Muscle of arm (tissue), 1 donor: ENCODE measurements at regions not wholly inside any gene's neighbourhood (a gene's known extent, or its start where the extent isn't known, plus 50 kb on each side); places are given as distances from the start of the nearest gene placed in this dataset.

Experiments
- DNase-seq: peaks from one replicate; pipeline ENCODE4 v3.0.0-alpha.2; 2013

DNA sequence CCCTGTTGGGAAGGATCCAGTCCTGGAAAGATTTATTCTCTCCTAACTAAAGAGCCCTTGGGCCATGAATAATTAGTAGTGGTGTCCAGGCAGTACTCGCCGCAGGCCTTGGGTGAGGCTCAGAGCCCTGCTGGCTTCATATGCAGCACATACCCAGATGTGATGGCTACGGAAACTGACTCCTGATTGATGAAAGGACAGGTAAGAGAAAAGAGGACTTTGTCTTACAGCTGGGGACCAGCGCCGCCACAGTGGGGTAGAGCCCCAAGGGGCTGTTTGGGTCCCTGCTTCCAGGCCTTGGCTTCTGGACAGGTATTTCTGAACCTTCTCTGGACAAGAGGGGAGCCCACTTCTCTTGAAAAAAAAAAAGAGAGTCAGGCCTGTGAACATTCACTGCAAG lies 1680.8 kb downstream of the EFNB2 start:
- DNase-seq = no peak

DNA sequence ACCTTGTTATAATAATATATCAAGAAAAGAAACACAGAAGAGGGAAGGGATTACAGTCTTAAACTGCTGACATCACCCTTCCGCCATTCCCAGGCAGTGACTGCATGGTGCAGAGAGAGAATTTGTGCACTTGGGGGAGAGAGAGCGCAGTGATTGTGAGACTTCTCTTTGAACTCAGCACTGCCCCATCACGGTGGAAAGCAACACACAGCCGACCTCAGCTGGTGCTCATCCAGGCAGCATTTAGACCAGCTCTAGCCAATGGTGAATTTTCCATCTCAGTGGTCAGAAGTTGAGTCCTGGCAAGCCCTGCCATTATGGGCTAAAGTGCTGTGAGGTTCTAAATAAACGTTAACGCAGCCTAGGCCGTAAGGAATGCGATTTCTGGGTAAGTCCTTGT lies 1681.5 kb downstream of the EFNB2 start:
- DNase-seq = no peak

DNA sequence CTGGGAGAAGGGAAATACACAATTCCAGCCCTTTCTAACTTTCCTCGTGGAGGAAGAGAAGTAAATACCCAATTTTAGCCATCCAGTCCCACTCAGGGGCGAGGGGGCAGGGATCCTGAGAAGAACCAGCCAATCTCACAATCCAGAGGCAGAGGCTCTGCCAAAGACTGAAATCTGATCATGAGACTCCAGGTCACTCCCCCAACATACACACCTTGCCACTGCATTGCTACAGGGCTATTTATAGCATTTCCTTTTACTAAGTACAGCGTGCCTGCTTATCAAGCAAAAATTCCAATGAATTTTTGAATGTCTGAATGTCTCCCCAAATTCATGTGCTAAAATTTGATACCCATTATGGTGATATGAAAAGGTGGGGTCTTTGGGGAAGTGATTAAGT lies 1687.5 kb downstream of the EFNB2 start:
- DNase-seq = no peak

DNA sequence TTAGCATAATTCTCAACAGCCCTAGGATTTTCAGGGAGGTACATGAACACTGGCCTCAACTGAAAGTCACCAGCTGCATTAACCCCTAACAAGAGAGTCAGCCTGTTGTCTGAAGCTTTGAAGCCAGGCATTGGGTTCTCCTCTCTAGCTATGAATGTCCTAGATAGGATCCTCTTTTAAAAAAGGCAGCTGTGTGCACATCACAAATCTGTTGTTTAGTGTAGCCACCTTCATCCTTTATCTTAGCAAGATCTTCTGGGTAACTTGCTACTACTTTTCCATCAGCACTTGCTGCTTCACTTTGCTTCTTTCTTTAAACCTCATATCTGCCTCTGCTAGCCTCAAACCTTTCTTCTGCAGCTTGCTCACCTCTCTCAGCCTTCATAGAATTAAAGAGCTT lies 1692.1 kb downstream of the EFNB2 start:
- no peak for DNase-seq

DNA sequence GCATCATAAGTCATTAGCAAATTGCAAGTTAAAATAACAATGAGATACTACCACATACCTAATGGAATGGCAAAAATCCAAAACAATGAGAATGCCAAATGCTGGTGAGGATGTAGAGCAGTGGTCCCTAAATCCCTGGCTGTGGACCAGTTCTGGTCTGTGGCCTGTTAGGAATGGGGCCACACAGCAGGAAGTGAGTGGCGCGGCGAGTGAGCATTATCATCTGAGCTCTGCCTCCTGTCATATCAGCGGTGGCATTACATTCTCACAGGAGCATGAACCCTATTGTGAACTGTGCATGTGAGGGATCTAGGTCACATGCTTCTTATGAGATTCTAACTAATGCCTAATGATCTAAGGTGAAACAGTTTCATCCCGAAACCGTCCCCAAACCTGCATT lies 1694.4 kb downstream of the EFNB2 start:
- DNase-seq = no peak

DNA sequence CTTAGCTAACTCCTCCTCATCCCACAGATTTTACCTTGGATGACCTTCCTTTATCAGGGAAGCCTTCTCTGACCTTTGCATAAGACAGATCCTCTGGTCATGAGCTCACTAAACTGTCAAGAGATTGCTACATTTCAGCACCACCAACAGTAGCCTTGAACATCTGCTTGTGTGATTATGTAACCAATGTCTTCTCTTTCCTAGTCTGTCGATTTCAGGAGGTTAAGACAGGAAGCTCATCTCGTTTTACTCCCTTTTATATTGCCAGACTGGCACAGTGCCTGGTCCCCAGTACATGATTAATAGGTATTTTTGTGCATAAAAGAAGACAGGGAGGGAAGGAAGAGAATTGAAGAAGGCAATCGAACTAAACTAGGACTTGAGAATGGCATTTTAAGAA lies 1697.7 kb downstream of the EFNB2 start:
- no peak for DNase-seq

DNA sequence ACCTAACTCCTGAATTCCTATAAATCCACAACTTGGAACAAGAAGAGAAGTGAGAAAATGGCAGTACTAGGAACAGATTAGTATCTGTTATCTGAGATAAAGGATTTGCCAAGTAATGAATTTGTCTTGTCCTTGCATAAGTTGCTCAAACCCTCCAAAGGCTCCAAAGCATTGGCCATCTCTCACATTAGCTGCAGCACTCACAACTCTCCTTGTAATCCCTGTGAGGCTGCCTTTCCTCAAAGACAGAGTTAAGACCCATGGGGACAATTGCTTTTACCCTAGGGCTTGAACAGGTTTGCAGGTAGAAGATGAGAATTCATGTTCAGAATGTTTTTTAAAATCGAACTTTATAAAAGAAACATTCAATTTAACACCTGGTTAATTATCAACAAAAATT lies 1702.2 kb downstream of the EFNB2 start:
- no peak for DNase-seq

DNA sequence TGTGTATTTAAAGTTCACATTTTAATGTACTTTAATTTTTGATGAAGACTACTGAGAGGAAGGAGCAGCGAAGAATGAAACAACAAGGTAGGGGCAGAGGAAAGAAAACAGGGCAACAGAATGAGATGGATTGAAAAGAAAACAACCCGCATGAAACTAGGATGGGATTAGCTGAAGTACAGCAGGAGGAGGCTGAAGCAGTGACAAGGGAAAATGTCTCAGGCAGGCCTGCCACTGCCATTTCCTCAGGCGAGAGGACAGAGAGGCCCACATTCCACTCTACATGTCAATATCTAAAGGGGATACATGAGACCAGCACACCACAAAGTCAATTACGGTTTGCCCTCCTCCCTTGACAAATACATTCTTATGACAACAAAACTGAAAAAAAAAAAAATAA lies 1703.2 kb downstream of the EFNB2 start:
- no peak for DNase-seq

DNA sequence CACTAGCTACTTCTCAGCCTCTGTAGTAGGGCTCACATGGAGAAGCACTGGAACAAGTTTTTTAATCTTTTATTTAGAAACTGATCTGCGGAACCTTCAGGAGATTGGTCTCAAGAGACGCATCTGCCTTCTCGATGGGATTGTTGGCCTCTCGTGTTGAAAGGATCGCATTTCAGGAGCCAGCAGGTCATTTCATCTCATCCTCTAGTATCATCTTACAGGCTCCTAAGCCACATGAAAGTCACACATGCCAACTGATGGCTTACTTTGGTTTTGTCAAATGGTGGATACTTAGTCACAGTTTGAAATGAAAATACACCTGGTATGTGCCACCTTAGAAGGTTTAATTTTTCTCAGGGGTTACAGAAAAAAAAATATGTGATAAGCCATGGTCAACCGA lies 1703.6 kb downstream of the EFNB2 start:
- DNase-seq = no peak

DNA sequence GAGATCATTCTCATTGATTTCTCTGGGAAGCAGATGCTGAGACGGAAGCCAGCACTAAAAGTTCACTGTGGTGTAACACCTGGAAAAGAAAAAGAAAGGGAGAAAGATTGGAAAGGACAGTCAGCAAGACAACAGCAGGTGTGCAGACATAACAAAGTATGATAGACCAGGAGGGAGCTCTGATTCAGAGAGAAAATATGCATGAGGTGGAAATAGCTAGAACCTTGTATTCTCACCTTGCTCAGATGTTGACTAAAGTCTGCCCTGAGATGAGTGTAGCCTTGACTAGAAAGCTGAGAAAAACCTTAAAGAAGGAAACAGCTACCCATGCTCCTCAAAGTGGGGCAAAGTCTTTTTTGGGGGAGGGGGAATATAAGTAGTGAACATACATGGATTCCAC lies 1711.8 kb downstream of the EFNB2 start:
- DNase-seq = no peak

DNA sequence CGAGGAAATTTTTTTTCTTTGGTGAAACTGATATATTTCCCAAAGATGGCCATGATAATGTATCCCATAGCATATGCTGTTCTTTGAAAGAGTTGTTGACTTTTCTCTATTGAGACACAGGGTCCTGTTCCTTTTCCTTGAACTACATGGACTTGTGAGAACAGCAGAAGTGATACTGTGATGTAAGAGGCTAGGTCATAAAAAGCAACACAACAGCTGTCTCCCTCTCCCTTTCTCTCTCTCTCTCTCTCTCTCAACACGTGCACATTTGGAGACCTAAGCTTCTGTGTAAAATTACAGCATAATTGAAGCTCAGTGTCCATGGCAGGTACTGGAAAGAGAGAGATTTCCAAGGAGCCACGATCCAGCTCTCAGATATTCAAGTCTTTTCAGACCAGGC lies 1712.4 kb downstream of the EFNB2 start:
- no peak for DNase-seq

DNA sequence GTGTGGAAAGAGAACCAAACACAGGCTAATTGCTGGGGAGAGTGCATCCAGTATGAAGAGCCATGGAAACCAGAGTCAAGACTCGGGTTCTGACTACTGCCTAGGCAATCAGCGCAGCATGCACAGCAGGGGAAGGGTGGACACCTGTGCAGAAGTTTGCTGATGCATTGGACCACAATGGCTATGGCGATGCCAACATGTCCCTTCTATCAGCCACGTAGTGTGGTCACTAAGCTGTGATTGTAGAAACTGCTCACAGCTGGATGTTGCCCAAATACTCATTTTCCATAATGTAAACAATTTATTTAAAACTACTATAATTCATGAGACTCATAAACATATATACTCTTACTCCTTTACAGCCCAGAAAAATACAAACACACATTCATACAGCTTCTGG lies 1718.2 kb downstream of the EFNB2 start:
- no peak for DNase-seq

DNA sequence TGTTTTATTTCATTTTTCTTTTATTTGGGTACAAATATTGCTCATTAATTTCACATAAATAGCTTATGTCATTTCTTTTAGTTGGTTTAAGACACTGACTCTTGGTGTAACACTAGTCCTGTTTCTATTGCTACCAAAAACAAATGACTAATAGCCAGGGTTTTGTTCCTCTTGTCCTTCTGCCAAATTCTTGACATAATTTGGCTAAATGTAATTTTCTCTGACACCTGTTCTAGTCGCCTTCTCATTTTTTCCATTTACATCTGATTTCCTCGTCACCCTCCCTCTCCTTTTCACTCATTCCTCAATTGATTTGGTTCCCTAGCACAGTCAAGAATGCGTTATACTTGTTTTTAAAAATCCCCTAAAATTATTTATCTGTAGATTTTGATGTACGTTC lies 1718.7 kb downstream of the EFNB2 start:
- DNase-seq = peak; percentile 15

DNA sequence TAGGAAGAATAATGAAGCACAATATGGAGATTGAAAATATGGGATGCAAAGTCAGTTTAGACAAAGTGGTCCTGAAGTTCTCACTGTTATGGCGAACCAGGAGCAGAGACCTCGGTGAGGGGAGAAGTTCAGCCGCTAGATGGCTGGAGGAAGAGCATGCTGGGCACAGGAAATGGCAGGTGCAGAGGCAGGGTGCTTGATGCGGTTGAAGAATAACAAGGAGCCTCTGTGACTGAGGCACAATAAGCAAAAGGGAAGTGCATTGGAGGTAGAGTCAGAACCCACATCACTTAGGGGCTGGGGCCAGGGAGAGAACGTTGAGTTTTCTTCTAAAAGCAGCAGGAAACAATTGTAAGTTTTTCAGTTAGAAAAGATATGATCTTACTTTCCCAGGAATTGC lies 1725.2 kb downstream of the EFNB2 start:
- no peak for DNase-seq

DNA sequence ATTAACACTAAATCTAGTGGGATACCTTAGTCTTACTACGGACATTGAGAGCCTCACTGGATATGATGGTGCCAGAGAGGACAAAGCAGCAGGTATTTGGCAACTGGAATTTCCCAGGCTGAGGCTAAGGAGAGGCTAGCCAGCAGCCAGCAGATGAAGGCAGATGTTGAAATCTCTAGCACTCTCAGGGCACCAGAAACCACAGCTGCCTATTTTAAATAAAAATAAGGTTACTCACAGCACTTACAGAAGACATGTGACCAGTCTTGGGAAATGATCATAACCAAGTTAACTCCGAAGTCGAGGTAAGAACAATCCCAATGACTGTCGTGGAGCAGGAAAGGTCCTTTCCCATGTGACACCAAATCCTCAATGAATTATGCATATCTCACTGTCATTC lies 1726.0 kb downstream of the EFNB2 start:
- no peak for DNase-seq

DNA sequence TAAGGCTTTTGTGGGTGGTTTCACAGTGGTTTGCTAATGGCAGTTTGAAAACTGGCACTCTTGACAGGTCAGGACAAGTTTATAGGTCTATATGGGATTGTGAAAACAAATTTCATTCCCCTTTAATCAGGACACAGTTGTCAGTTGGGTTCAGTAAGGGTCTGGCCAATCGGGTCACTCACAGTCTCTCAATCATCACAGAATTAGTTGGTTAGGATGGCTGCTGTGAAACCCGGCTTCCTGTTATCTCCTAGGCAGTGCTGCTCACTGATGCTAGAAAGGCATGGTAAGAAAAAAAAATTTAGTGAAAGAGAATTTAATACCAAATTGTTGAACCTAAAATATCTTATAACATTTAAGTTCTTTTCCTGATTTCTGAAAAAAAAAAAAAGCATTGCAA lies 1730.1 kb downstream of the EFNB2 start:
- no peak for DNase-seq

DNA sequence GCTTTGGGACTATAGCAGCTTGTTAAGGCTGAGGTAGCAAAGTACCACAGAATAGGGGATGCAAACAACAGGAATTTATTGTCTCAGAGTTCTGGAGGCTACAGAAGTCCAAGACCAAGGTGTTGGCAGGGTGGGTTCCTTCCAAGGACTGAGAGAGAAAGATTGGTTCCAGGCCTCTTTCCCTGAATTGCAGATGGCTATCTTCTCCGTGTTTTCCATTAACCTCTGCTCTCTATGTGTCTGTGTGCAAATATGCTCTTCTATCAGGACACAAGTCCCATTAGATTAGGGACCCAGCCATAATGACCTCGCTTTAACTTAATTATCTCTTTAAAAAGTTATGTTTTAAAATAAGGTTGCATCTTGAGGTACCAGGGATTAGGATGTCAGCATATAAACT lies 1732.9 kb upstream of the SLC10A2 start:
- DNase-seq = no peak

DNA sequence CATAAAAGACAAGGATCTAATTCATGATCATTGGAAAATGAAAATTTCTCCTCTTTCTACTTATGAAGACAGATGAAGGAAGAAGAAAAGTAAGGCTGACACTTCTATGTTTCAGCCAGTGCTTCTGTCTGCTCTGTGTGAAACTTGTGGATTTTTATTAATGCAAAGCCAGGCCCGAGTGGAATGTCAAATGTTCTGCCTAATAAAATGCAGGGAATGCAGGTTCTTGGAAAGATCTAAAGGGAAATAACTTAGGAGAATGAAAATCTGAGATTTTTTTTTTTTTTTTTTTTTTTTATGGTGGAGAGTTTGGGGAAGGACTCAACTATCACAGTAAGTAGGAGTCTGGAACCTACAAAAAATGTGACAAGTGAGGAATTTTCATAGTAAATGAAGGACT lies 1732.3 kb upstream of the SLC10A2 start:
- no peak for DNase-seq

DNA sequence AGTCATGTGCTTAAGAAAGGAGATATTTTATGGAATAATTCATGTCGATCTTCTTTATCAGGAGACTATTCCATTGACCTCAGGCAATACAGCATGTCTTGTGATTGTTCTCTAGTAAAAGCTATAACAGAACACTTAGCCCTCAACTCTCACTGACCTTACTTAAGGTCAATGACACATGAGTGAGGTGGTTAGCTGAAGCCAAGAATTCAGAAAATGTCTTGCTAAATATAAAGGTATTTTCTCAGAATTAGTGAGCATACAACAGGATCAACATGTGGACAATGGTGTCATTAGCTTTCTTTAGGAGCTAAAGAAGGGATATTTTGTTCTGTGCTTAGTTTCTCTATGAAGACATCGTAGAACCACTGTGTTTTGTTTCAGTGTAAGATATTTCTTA lies 1730.4 kb upstream of the SLC10A2 start:
- no peak for DNase-seq

DNA sequence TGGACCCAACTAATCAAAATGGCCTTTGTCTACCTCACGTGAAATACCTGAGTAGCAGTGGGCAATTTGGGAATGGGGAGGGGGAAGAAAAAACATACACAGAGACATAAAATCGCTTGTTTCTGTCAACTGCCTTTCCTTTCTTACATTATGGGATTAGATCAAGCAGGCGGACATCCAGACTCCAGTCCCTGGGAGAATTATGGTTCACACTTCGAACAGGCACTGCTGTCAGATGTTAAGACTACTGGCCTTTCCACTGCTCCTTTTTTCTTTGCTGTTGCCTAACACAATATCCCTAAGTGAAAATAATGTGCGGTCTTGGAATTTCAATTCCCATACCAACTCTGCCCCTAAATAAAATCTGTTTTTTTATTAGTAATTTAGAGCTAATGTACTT lies 1719.7 kb upstream of the SLC10A2 start:
- DNase-seq = peak; percentile 7

DNA sequence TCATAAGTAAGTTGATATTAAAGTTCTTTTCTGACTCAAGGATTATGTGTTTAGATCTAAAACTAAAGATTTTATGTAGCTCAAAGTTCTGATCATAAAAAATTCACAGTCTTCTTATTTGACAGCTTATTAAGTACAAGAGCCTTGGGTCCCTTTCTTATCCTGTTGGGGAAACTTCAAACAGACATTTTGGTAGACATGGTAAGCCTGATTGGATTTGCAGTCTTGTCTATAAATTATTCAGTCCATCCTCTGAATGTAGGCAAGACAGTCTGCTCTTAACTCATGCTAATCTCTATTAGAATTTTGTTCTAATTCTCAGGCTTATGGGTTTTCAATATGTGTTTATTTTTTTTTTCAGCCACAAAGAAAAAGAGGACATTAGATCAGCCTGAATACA lies 1718.7 kb upstream of the SLC10A2 start:
- no peak for DNase-seq

DNA sequence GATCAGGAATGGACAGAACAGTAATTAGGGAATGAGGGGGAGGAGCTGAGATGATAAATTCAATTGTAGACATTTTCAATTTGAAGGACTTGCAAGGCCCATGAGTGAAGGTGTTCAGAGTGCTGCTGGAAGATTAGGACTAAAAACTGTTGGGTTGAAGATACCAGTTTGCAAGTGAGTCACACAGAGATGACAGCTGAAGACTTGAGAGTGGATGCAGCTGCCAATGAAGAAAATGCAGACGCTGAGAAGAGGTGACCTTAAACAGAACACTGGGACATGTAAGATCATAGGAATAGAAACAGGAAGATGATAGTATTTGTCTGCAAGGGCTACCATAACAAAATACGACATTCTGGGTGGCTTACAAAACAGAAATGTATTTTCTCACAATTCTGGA lies 1716.5 kb upstream of the SLC10A2 start:
- DNase-seq = no peak

DNA sequence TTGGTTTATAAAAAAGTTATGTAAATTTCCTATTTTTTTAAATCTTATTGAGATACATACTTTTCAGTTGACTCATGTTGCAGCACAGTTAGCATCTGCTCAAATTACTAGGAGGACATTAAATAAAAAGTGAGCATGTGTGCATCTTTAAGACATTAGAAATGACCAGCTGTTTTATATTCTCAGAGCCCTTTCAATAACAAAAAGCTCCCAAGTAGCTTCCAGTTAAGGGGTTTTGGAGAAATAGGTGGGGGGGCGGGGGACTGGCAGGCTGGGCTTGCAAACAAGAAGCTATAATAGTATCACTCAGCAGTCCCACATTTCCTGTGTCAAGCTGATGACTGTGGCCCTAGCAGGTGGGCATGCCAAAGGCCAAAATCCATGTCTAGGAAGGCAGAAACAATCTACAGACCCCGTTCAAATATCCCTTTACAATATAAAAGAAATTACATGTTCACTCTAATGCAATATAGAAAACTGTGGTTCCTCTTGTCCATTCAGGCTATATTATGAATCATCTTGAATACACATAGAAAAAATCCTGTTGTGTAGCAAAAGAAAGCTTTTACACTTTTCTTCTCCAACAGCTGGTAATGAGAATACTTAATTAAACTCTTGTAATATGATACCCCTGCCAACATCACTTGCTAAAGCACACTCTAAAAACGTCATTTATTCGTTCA lies 1713.2 kb upstream of the SLC10A2 start:
- peak; percentile 25 for DNase-seq

DNA sequence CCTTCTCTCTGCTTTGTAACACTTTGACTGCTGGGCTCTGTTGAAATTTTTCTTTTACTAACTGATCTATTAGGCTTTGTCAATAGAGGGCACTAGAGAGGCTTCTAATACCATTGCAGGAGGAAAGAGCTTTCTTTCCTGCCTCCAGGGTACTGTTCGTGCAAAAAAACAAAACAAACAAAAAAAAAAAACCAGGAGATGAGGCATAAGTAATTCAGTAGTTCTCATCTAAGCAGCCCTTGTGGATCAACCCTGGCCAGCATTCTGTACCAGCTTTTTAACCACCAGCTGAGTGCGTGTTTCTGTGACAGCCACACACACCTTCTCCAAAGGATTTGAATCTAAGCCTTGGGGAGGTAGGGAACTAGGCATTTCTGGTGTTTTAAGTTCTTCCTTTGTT lies 1707.6 kb upstream of the SLC10A2 start:
- peak; percentile 4 for DNase-seq

DNA sequence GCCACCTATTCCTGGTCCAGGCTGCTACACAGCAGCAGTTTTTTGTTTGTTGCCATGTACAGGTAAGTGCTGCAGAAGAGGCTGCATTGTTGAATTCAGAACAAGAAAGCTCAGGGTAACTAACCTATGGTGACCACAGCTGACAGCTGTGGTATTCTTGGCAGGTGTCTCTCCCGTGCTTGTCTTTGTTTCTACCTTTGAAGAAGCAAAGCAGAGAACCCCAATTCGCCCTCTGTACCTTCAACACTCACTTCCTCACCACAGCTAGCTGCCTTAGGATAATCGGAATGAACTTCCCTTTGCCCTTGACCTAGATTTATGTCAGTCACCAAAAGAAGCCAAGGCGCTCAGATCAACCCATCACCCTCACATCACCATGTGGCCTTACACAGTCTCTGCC lies 1703.3 kb upstream of the SLC10A2 start:
- no peak for DNase-seq
